Thoracic aorta (tissue), 2 donors: ENCODE measurements at regions not wholly inside any gene's neighbourhood (a gene's known extent, or its start where the extent isn't known, plus 50 kb on each side); places are given as distances from the start of the nearest gene placed in this dataset.

Source experiments
- ATAC-seq: fragments of 150-250 bp; one replicate; pipeline ENCODE4 v1.8.0; 2017; ENCODE audit warnings: low read depth; ENCODE audit not compliant: insufficient number of reproducible peaks, low FRiP score
- DNase-seq: peaks from one replicate; pipeline ENCODE4 v3.0.0-alpha.2; 2020; ENCODE audit warnings: low spot score
- H3K27ac ChIP-seq, 2 donors: fragments of 200-600 bp; sonication (generic); 1 replicate in 1 of 2; 2 replicates in 1 of 2; pipeline ENCODE4 v1.5.1; 2016; ENCODE audit warnings: mild to moderate bottlenecking in 2 of 2, moderate library complexity in 2 of 2
- H3K27me3 ChIP-seq: fragments of 200-600 bp; sonication (generic); replicated peaks from 2 replicates; pipeline ENCODE4 v1.6.0; 2016; ENCODE audit warnings: mild to moderate bottlenecking; ENCODE audit not compliant: insufficient read depth
- H3K36me3 ChIP-seq: fragments of 200-600 bp; sonication (generic); one replicate; pipeline ENCODE4 v1.5.1; 2016
- H3K4me1 ChIP-seq, 2 donors: fragments of 200-600 bp; sonication (generic); 1 replicate in 1 of 2; 2 replicates in 1 of 2; pipeline versions ENCODE4 v1.5.1 to v1.6.0; 2016; ENCODE audit warnings: low read depth in 2 of 2, mild to moderate bottlenecking in 1 of 2; ENCODE audit not compliant: control insufficient read depth in 1 of 2
- H3K4me3 ChIP-seq: fragments of 200-600 bp; sonication (generic); 2 replicates; pipeline ENCODE4 v1.5.1; 2016; ENCODE audit warnings: mild to moderate bottlenecking
- H3K9me3 ChIP-seq: fragments of 200-600 bp; sonication (generic); 2 replicates; pipeline ENCODE4 v1.5.1; 2016
- TF ChIP-seq, protein P1 (sequence below): fragments of 200-600 bp; sonication (generic); IDR thresholded peaks from one replicate; pipeline ENCODE4 v1.5.1; 2019; ENCODE audit warnings: antibody characterized with exemption

DNA sequence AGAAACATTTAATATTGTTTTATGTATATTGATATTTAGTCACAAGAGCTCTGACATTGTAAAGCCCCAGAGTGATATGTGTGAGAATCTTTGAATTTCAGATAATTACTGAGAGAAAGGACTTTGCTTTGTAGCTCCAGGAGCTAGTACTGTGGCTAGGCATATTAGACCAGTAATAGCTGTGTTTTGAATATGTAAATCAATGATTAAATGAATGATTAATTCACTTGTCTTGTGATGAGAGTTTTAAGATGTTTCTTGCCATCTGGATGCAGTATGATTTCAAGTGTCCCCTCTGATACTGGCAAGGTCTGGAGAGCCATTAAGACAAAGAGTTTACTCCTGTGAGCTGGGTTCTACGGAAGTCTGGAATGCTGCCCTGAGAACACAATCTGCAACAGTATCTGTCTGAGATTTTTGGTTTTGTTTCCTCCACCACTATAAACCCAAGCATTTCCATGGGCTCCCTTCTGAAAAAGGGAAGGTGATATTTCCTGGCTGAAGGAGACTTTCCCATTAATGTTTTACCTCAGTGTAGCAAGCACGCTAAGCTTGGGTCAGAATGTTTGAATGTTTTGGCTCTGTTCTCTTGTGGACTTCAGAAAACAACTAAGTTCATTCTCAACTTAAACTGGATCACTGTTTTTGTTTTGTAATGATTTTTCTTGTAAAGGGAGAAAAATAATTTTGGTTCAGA, 61.3 kb upstream of the BICC1 start:
- TF ChIP-seq, protein P1, sequence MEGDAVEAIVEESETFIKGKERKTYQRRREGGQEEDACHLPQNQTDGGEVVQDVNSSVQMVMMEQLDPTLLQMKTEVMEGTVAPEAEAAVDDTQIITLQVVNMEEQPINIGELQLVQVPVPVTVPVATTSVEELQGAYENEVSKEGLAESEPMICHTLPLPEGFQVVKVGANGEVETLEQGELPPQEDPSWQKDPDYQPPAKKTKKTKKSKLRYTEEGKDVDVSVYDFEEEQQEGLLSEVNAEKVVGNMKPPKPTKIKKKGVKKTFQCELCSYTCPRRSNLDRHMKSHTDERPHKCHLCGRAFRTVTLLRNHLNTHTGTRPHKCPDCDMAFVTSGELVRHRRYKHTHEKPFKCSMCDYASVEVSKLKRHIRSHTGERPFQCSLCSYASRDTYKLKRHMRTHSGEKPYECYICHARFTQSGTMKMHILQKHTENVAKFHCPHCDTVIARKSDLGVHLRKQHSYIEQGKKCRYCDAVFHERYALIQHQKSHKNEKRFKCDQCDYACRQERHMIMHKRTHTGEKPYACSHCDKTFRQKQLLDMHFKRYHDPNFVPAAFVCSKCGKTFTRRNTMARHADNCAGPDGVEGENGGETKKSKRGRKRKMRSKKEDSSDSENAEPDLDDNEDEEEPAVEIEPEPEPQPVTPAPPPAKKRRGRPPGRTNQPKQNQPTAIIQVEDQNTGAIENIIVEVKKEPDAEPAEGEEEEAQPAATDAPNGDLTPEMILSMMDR, result no peak
- Histone ChIP-seq H3K27ac (no peak overlapping the region), H3K4me1 (peaks cover 0 to 22% of the 10 kb centered on the region in 2 donors), H3K36me3 (no peaks in the 10 kb centered on the region), H3K4me3 (no peak overlapping the region), H3K9me3 (no peaks in the 10 kb centered on the region), H3K27me3 (no peaks in the 10 kb centered on the region)
- ATAC-seq (no peak), DNase-seq (no peak)

DNA sequence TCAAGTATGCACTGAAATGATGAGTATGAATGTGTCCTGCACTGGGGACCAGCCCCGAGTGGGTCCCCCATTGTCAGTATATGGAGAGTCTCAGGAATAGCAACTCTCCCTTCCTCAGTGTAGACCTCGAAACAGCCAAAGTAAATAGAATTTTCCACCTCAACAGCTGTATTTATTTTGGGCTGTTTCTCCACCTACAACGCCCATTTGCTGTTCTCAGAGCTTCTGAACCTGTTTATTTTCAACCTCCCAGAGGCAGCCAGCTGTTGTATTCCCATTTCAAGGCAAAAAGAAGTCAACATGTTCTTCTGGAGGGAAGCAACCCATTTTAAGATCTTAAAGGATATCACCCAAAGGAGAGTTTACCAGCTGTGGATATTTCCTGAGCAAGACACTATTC, 59.6 kb upstream of the BICC1 start:
- no peak for DNase-seq
- TF ChIP-seq, protein P1, result no peak
- Histone ChIP-seq H3K36me3 (no peaks in the 10 kb centered on the region), H3K4me1 (peaks cover 0 to 33% of the 10 kb centered on the region in 2 donors), H3K27ac (no peak overlapping the region), H3K4me3 (no peak overlapping the region), H3K9me3 (no peaks in the 10 kb centered on the region), H3K27me3 (no peaks in the 10 kb centered on the region)
- ATAC-seq, result no peak

DNA sequence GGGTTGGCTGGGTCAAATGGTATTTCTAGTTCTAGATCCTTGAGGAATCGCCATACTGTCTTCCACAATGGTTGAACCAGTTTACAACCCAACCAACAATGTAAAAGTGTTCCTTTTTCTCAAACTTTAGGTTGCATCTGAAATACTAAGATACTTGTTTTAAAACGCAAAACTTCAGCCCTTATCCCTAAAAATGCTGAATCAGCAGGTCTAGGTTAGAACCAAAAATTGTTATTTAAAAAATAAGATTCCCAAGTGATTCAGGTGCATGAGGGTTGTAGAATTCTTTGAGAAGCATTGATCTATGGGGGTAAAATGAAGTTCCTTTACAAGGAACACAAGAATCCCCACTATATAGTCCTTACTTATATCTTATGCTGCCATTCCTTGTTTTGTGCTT, 56.5 kb upstream of the BICC1 start:
- DNase-seq, result no peak
- no peak for ATAC-seq

DNA sequence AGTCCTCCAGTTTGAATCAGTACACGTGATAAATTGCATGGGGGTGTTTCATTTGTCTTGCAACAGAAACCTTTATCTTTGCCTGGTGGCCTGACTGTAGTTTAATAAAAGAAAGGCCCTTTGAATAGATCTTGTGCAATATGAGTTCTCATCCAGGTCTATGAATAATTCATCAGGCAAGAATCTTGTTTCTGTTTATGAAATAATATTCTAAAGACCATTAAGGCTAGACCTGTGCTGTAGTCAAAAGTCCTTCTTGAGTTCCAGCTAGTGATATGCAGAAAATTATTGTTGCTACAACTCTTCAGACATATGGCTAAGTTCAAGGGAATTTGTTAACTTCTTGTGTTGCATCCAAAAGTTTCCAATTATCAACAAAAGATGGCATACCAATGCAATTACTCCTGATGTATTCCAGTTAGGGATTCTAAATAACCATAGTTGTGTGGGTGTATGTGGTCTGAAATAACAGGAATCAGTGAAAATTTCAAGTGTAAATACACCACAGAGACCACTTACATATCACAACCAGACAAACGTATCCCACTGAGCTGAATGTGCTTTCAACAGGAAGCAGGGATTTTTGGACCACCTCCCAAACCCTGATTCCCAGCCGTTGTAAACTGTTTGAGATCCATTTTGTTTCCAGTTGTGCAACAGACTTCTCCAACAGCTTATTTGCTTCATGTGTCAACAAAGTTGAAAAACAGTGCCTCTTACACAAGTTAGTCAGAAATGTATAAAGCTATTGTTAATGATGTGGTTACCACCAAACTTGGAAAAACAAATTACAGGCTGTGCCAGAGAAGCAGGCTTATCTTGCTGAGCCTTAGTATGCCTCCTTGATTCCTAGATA, 54.7 kb upstream of the BICC1 start:
- TF ChIP-seq, protein P1, result no peak
- DNase-seq, result no peak
- peak overlapping the region; percentile 1 to 26 for H3K27ac ChIP-seq
- peak; percentile 55 for ATAC-seq
- no peaks in the 10 kb centered on the region for H3K9me3 ChIP-seq
- H3K27me3 ChIP-seq, result no peaks in the 10 kb centered on the region
- no peaks in the 10 kb centered on the region for H3K36me3 ChIP-seq
- H3K4me1 ChIP-seq, result peaks cover 4 to 22% of the 10 kb centered on the region in 2 donors
- no peak overlapping the region for H3K4me3 ChIP-seq

More for the DNA sequence above, 56.5 kb upstream of the BICC1 start:
- Histone ChIP-seq H3K36me3 (no peaks in the 10 kb centered on the region), H3K4me3 (no peak overlapping the region), H3K4me1 (peaks cover 4 to 40% of the 10 kb centered on the region in 2 donors), H3K27ac (no peak overlapping the region), H3K27me3 (no peaks in the 10 kb centered on the region), H3K9me3 (no peaks in the 10 kb centered on the region)
- TF ChIP-seq, protein P1, result no peak

DNA sequence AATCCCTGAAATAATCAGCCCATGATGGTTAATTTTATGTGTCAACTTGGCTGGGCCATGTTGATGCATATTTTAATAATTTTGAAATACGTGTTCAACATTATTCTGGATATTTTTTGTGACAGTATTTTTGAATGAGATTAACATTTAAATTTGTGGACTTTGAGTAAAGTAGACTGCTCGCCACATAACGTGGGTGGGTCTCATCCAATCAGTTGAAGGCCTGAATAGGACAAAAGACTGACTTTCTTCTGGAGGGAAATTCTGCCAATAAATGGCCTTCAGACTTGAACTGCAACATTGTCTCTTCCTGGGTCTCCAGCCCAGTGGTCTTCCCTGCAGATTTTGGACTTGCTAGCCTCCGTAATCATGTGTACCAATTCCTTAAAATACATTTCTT, 53.6 kb upstream of the BICC1 start:
- no peak for ATAC-seq
- no peaks in the 10 kb centered on the region for H3K36me3 ChIP-seq
- no peak for DNase-seq
- H3K27me3 ChIP-seq, result no peaks in the 10 kb centered on the region
- peaks cover 4 to 17% of the 10 kb centered on the region in 2 donors for H3K4me1 ChIP-seq
- TF ChIP-seq, protein P1, result no peak
- H3K9me3 ChIP-seq, result no peaks in the 10 kb centered on the region
- no peak overlapping the region for H3K27ac ChIP-seq
- H3K4me3 ChIP-seq, result no peak overlapping the region
